ENCODE measurements at regions not wholly inside any gene's neighbourhood (a gene's known extent, or its start where the extent isn't known, plus 50 kb on each side); places are given as distances from the start of the nearest gene placed in this dataset.

GRCh38 chr10:2929480-2930258 is 137.7 kb upstream of the PFKP start:
- H3K27ac Mint-ChIP-seq = no peak overlapping the region
- WGBS (ENCODE audit: insufficient coverage) = 80% methylated on average over 5 of the region's 10 CpGs

More at GRCh38 chr10:2929480-2930258, 137.7 kb upstream of the PFKP start:
- no peak overlapping the region for H2AFZ ChIP-seq (ENCODE audit: insufficient read depth, low read depth, low read length, poor library complexity, severe bottlenecking)
- intact Hi-C loops (cut with micrococcal nuclease) = no loop called here
- H4K20me1 ChIP-seq (ENCODE audit: control insufficient read depth, insufficient read depth, low read length, poor library complexity, severe bottlenecking) = no peaks in the 10 kb centered on the region
- H3K4me1 ChIP-seq (ENCODE audit: control insufficient read depth in 2 of 2, insufficient read depth in 2 of 2, low read length in 2 of 2) = peaks cover 0 to 4% of the 10 kb centered on the region in 2 donors
- DNase-seq = no peak
- H3K36me3 ChIP-seq (replicated peaks in 1 of 2; ENCODE audit: control extremely low read depth in 1 of 2, control insufficient read depth in 1 of 2, extremely low read depth in 1 of 2, insufficient read depth in 2 of 2, low read length in 1 of 2) = no peaks in the 10 kb centered on the region
- CTCF ChIA-PET = interaction anchor here (3.5 kb wide), 1 partner anchor 114 kb away, joined by 56 read pairs; no protein-coding TSS in a partner anchor
- TF ChIP-seq CTCF (IDR thresholded peaks at IDR 0.05) = no peak
- no peak for TF ChIP-seq EZH2 (IDR thresholded peaks at IDR 0.05; ENCODE audit: borderline replicate concordance, insufficient read depth, low read depth, low read length, poor library complexity, severe bottlenecking)
- H3K4me3 Mint-ChIP-seq = no peak overlapping the region
- H3K9me3 Mint-ChIP-seq (ENCODE audit: insufficient read depth) = no peaks in the 10 kb centered on the region
- H3K4me1 Mint-ChIP-seq = peaks cover 6% of the 10 kb centered on the region
- no peak overlapping the region for H3K27ac ChIP-seq (ENCODE audit: low read length in 2 of 2)
- no peak overlapping the region for H3K4me3 ChIP-seq (ENCODE audit: control extremely low read depth in 1 of 5, extremely low read depth in 1 of 5, insufficient read depth in 1 of 5, low read depth in 2 of 5, low read length in 4 of 5)
- peaks cover 30% of the 10 kb centered on the region for H3K27me3 Mint-ChIP-seq
- H3K9me3 ChIP-seq (ENCODE audit: control extremely low read depth in 1 of 3, control insufficient read depth in 2 of 3, insufficient read depth in 1 of 3, low read length in 2 of 3) = peaks cover 0 to 2% (median 0%) of the 10 kb centered on the region in 3 donors
- peaks cover 0 to 9% (median 3%) of the 10 kb centered on the region in 4 experiments for H3K27me3 ChIP-seq (replicated peaks in 1 of 4; ENCODE audit: control extremely low read depth in 1 of 4, control insufficient read depth in 3 of 4, insufficient read depth in 4 of 4, low read length in 3 of 4)
- no peak for ATAC-seq (ENCODE audit: low read depth)
- no peak overlapping the region for H3K9ac ChIP-seq (ENCODE audit: low read length)
- POLR2A ChIA-PET = no interaction called here
- H3K4me2 ChIP-seq (replicated peaks; ENCODE audit: low read depth, low read length, poor library complexity, severe bottlenecking) = no peak overlapping the region
- no peaks in the 10 kb centered on the region for H3K79me2 ChIP-seq (ENCODE audit: control insufficient read depth, insufficient read depth, low read length)

Measured in B cell (primary cell).